GM21786 (cell line): ENCODE measurements at regions not wholly inside any gene's neighbourhood (a gene's known extent, or its start where the extent isn't known, plus 50 kb on each side); places are given as distances from the start of the nearest gene placed in this dataset.
A peak's percentile ranks its signal among the peaks of the same experiment; 100 is the strongest.
"Not testable (repeated sequence)": the region's sequence is repeated elsewhere in the genome, so short reads cannot be mapped to it uniquely, and the experiment has no call there.

ENCODE experiments used
- ATAC-seq: cut with Tn5 transposase; IDR thresholded peaks from one replicate; pipeline ENCODE4 v1.9.1; 2021; ENCODE audit not compliant: unreplicated experiment

DNA sequence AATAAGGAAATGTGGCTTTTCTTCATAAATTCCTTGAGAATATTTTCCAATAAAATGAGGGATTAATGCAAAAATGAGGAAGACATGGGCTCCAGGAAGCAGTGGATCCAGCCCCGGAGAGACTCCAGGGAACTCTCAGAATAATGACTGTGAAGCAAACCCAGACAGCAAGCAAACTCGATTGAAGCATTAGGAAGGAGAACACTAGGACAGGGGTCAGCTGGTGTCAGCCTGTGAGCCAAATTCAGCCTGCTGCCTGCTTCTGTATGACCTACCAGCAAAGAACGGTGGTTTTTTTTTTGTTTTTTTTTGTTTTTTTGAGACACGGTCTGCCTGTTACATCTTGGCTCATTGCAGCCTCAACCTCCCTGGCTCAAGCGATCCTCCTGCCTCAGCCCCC lies 133.9 kb upstream of the FOXN2 start:
- no peak for ATAC-seq

GRCh38 chr2:48183276-48183675 lies 131.2 kb upstream of the FOXN2 start:
- no peak for ATAC-seq

DNA sequence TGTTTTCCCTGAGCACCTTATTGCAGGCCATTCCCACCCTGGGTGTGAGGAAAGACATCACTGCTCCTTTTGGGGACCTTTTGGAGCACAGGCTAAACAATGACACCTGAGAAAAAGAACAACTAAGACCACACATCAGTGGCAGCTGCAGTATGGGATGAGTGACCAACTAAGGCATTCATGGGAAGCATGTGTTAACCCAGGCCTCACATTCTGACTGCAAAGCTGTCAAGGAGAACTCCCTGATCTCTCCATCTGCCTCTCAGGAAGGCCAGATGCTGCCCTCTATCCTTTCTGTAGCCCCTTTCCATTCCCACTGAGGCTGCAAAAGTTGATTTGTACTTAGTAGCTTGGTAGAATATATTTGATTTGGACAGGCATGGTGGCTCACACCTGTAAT lies 130.5 kb upstream of the FOXN2 start:
- ATAC-seq: no peak

DNA sequence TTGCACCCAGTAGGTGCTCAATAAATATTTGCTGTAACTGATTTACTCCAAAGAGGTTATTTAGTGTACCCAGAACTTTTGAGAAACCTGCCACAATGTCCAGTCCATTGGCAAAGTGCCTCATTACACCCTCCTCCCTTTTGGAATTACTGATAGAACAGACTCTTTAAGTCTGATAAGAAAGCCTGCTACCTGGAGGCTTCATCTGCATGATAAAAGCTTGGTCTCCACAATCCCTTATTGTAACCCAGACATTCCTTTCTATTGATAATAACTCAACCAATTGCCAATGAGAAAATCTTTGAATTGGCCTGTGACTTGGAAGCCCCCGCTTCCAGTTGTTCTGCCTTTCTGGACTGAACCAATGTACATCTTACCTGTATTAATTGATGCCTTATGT lies 127.0 kb upstream of the FOXN2 start:
- no peak for ATAC-seq

DNA sequence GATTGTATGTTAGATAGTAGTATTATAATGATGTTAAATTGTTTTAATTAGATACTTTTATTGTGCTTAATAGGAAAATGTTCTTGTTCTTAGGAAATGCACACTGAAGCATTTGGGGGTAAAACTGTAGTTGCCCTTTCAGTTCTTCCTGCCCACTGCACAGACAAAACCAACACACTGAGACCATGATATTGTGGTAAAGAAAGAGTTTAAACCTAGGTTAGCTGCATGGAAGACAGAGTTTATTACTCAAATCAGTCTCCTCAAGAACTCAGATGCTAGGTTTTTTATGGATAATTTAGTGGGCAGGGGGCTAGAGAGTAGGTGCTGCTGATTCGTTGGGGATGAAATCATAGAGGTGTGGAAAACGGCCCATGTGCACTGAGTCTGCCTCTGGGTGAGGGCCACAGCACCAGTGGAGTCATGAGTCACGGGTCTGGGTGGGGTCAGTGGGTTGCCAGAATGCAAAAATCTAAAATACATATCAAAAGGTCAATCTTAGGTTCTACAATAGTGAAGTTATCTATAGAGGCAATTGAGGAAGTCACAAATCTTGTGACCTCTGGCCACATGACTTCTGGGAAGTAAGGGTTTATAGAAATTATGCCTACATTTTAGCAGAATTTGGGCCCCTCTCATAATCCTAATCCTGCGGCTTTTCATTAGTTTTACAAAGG lies 124.8 kb upstream of the FOXN2 start:
- ATAC-seq: no peak

DNA sequence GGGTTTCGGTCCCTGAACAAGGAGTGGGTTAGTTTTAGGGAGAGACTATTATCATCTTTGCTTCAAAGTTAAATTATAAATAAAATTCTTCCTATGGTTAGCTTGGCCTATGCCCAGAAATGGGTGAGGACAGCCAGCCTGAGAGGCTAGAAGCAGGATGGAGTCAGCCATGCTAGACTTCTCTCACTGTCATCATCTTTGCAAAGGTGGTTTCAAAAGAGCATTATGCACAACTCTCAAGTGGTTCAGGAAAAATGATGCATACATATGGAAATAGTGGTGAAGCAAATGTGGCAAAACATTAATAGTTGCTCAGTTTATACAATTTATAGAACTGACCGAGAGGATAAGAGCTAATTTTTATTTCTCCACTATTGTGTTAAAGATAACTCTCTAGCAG lies 124.3 kb upstream of the FOXN2 start:
- ATAC-seq: no peak

GRCh38 chr2:48194641-48195040 lies 119.8 kb upstream of the FOXN2 start:
- ATAC-seq: no peak

- ATAC-seq: no peak
Measured at GRCh38 chr2:48195169-48195568, 119.3 kb upstream of the FOXN2 start.

GRCh38 chr2:48197618-48198017 lies 116.9 kb upstream of the FOXN2 start:
- no peak for ATAC-seq

- no peak for ATAC-seq
Measured at GRCh38 chr2:48198371-48198770, 116.1 kb upstream of the FOXN2 start.

GRCh38 chr2:48199070-48199469 lies 115.4 kb upstream of the FOXN2 start:
- no peak for ATAC-seq

DNA sequence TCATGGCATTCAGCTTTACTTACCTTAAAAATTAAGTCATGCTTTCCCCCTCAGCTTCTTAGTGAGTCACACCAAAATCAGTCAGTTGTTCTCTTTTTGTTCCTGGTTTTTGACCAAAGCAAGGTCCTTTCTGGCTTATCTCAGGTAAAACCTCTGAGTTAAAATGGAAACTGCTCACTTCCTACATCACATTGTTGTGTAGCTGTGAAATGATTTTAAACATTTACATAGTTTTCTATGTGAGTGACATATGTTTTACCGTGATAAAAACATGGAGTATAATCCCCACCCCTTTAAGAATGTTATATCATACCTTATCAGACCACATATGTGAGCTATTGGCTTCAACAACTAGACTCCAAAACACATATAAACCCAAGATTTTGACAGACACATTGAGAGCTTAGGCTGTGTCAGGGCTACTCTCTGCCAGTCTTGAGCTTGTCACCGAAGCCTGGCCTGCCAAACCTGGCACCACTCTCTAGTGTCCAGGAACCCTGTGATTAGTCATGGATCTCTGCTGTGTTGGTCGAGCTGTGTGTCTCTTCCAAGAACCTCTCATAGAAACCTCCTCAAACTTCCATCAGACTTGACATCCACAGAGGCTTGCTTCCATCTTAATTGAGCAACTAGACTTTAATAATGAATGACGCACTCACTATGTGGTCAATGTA lies 113.7 kb upstream of the FOXN2 start:
- ATAC-seq: peak; percentile 66

DNA sequence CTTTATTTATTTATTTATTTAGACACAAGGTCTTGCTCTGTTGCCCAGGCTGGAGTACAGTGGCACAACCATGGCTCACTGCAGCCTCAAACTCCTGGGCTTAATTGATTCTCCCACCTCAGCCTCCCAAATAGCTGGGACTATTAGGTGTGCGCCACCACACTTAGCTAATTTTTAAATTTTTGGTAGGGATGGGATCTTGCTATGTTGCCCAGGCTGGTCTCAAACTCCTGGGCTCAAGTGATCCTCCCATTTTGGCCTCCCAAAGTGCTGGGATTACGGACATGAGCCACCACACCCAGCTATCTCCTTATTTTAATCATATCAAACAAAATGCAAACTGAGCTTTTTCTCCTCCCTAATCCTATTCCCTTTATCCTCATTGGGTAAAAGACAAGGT lies 113.0 kb upstream of the FOXN2 start:
- ATAC-seq: not testable (repeated sequence)

DNA sequence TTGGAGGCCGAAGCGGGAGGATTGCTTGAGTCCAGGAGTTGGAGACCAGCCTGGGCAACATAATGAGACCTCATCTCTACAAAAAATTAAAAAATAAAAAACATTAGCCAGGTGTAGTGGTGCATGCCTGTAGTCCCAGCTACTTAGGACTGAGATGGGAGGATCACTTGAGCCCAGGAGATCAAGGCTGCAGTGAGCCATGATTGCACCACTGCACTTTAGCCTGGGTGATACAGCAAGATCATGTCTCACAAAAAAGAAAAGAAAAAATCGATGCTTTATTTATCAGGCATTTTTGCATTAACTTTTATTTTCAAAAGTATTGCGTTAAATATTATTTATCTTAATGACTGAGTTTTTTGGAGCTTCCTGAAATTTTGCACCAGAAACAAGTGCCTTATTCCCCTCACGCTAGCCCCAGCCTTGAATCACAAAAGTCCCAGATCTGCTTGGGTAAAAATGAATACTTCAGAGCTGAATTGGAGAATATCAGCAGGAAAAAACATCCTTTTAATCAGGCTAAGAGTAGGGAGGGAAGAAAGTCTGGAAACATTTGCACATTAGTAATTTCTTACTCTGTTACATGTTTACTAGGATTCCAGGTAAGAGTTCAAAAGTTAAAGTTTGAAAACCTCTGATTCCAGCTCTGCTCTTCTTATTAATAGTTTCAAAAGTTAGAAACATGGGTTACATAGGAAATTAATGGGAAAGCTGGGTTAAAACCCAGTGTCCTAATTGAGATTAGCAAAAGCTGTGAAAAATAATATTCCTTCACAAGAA lies 111.4 kb upstream of the FOXN2 start:
- no peak for ATAC-seq

- no peak for ATAC-seq
Measured at GRCh38 chr2:48203668-48204067, 110.8 kb upstream of the FOXN2 start.

- no peak for ATAC-seq
Measured at GRCh38 chr2:48204750-48205136, 109.7 kb upstream of the FOXN2 start.

DNA sequence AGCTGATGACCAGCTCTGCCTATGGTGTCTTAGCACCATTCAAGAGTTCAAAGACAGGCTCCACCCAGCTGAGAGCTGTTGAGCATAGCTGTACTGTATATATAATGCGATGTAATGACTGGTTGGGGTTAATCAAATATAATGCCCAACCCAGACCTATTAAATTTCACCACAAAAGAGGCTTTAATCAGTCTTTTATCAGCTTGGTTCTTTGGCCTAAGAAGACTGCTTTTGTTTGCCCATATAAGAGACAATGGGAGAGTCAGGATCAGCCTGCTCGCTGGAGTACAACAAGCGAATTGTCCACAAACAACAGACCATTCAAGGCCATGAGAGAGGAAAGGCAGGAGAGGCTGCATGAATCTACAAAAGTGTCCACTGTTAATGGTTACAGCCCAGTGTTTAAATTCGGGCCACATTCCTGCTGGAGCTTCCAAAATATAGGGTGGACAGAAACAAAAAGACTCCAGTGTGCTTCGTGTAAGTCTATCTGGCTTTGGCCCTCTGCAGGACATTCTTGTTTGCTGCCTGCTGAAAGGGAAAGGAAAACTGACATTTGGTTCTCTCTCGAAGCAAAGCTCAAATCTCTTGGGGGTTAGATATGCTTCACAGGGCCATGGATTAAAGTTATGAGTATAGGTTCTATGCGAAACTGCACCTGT lies 109.2 kb upstream of the FOXN2 start:
- ATAC-seq: peak; percentile 89

DNA sequence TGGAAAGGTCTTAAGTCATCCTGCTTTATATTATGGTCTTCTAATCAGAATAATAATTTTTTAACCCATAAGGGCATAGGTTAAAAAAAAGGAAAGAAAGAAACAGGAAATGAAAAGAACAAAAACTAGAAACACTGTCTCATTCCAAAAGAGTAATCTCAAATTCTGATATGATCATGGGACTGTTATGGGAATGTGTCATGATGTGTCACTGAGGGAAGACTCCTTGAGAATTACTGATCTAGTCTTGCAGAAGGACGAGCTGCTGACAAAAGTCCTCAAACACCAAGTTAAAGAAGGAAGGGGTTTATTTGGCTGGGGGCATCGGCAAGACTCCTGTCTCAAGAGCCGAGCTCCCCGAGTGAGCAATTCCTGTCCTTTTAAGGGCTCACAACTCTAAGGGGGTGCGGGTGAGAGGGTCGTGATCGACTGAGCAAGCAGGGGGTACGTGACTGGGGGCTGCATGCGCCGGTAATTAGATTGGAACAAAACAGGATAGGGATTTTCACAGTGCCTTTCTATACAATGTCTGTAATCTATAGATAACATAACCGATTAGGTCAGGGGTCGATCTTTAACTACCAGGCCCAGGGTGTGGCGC lies 108.3 kb upstream of the FOXN2 start:
- ATAC-seq: not testable (repeated sequence)

DNA sequence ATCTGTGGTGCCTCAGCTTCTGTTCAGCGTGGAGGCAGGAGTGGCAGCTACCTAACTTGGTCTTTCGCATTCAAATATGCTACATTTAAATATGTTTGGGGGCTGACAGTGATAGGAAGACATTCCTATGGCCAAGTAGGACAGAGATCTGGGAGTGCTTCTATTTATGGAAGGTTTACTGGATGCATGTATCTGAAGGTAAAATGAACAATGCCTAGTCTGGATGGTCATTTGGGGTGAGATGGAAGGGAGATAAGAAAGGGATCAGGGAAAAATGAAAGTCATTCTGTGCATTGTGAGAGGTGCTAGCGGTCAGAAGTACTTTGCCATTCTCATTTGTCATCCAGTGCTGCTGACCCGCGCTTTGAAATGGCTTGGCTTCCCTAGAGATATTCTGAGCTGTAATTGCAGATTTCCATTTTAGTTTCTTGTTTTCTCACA lies 107.3 kb upstream of the FOXN2 start:
- ATAC-seq: no peak

- no peak for ATAC-seq
Measured at GRCh38 chr2:48207851-48208250, 106.6 kb upstream of the FOXN2 start.

DNA sequence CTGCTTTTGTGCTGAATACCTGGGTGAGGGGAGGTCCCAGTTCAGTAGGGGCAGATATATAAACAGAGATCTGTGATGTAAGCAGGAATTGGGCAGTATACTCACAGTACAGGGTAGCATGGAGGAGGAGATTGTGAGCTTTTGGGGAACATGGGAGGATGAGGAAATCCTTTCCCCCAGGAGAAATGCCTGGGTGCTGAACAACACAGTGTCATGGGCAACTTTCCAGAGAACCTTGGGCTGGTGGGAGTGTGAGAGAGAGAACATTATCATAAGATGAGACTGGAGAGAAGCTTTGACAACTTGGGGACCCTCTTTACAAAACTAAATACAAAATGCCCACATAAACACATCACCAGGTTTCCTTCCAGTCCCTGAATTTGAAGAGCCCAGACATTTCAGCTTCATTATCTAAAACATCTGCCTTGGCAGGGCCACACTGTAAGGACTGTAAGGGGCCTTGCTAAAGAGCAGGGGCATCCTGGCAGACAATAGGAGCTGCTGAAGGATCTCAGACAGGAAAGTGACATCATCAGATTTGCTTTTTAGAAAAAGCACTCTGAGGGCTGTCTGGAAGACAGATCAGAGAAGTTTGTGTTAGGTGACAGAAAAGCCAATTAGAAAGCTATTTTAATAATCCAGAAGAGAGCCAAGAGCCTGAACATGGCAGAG lies 105.1 kb upstream of the FOXN2 start:
- ATAC-seq: no peak
